NT2/D1 (cell line): ENCODE measurements at regions not wholly inside any gene's neighbourhood (a gene's known extent, or its start where the extent isn't known, plus 50 kb on each side); places are given as distances from the start of the nearest gene placed in this dataset.
"Not testable (repeated sequence)": the region's sequence is repeated elsewhere in the genome, so short reads cannot be mapped to it uniquely, and the experiment has no call there.

ENCODE experiments used
- SUZ12 ChIP-seq: IDR thresholded peaks from 2 replicates; pipeline ENCODE4 v1.6.1; 2011; ENCODE audit not compliant: insufficient read length, insufficient read depth; ENCODE audit errors: extremely low read depth
- YY1 ChIP-seq: IDR thresholded peaks from 2 replicates; pipeline ENCODE4 v1.6.1; 2011; ENCODE audit not compliant: insufficient read length, insufficient read depth

DNA sequence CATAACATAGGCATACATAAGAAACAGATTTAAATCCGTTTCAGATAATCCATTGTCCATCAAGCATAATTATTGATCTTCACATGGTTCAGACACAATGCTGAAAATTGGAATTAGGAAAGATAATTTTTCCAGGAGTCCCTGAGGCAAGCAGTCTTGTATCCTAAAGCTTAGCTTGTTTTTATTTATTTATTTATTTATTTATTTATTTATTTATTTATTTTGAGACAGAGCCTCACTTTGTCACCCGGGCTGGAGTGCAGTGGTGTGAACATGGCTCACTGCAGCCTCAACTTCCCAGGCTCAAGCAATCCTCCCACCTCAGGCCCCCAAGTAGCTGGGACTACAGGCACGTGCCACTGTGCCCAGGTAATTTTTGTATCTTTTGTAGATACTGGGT is 89.7 kb upstream of the USP25 start:
- TF ChIP-seq YY1, SUZ12: not testable (repeated sequence)
